ENCODE measurements at regions not wholly inside any gene's neighbourhood (a gene's known extent, or its start where the extent isn't known, plus 50 kb on each side); places are given as distances from the start of the nearest gene placed in this dataset.

GRCh38 chr15:58286523-58286922 lies 145.3 kb upstream of the LIPC start:
- no peaks in the 10 kb centered on the region for H3K27me3 ChIP-seq (replicated peaks in 1 of 2; ENCODE audit: control insufficient read depth in 2 of 2, insufficient read depth in 2 of 2, low read length in 1 of 2)
- H3K4me1 ChIP-seq (ENCODE audit: control insufficient read depth, insufficient read depth, low read length) = no peaks in the 10 kb centered on the region
- no TSS peak for BruUV-seq (replicated peaks)
- no peak for FAIRE-seq
- ChIA-PET CTCF (interaction anchor here (0.9 to 1.4 kb wide), 2 partner anchors 18 to 78 kb away, joined by 3 to 4 read pairs; no protein-coding TSS in a partner anchor), SMC1A (ENCODE audit: uncharacterized antibody, unreplicated experiment) (interaction anchor here (1.1 kb wide), 1 partner anchor 9 kb away, joined by 5 read pairs; no protein-coding TSS in a partner anchor), POLR2A (interaction anchor here (0.5 kb wide), 1 partner anchor 9 kb away, joined by 3 read pairs; no protein-coding TSS in a partner anchor), RAD21 (ENCODE audit: unreplicated experiment) (no interaction called here)
- in situ Hi-C loops (cut with MboI) (no loop called here), intact Hi-C loops (cut with micrococcal nuclease; ENCODE audit: unreplicated experiment) (no loop called here)
- H3K27ac ChIP-seq (ENCODE audit: control insufficient read depth, insufficient read depth) = no peak overlapping the region
- no peaks in the 10 kb centered on the region; the same call in 2 of the 3 replicates for H3K9me3 ChIP-seq (replicated peaks; ENCODE audit: control insufficient read depth, insufficient read depth, low read length)
- H3K4me3 ChIP-seq = no peak overlapping the region
- TF ChIP-seq MEF2A (IDR thresholded peaks at IDR 0.05; ENCODE audit: insufficient read depth, low read depth, low read length) (no peak), SREBF1 (IDR thresholded peaks at IDR 0.05; ENCODE audit: low read length) (no peak), CEBPZ (IDR thresholded peaks at IDR 0.05; ENCODE audit: low read depth, low read length) (no peak), MTA2 (IDR thresholded peaks at IDR 0.05; ENCODE audit: low read depth) (no peak)
- WGBS (ENCODE audit: insufficient coverage, insufficient replicate concordance, low lambda C conversion rate, missing lambda C conversion rate) = 54% methylated on average over 4 of the region's 4 CpGs
- H2AFZ ChIP-seq (ENCODE audit: control insufficient read depth, low read depth, low read length) = no peak overlapping the region
- H3K79me2 ChIP-seq (ENCODE audit: control insufficient read depth, insufficient read depth, low read length) = no peaks in the 10 kb centered on the region
- no peak for DNase-seq (ENCODE audit: low read depth, low spot score)
- H3K9ac ChIP-seq (ENCODE audit: control insufficient read depth, insufficient read depth, low read length) = no peak overlapping the region
- no peaks in the 10 kb centered on the region for H3K36me3 ChIP-seq (ENCODE audit: control insufficient read depth in 2 of 2, insufficient read depth in 2 of 2, low read length in 1 of 2)
- ATAC-seq = no peak
- no peaks in the 10 kb centered on the region for H4K20me1 ChIP-seq (ENCODE audit: control insufficient read depth, insufficient read depth)
- no peak overlapping the region for H3K4me2 ChIP-seq (ENCODE audit: control insufficient read depth, insufficient read depth)

GRCh38 chr15:58287891-58288290 lies 143.9 kb upstream of the LIPC start:
- Histone ChIP-seq H3K27me3 (replicated peaks in 1 of 2; ENCODE audit: control insufficient read depth in 2 of 2, insufficient read depth in 2 of 2, low read length in 1 of 2) (no peaks in the 10 kb centered on the region), H3K9ac (ENCODE audit: control insufficient read depth, insufficient read depth, low read length) (no peak overlapping the region), H3K79me2 (ENCODE audit: control insufficient read depth, insufficient read depth, low read length) (no peaks in the 10 kb centered on the region), H3K27ac (ENCODE audit: control insufficient read depth, insufficient read depth) (no peak overlapping the region), H3K4me2 (ENCODE audit: control insufficient read depth, insufficient read depth) (no peak overlapping the region), H3K4me1 (ENCODE audit: control insufficient read depth, insufficient read depth, low read length) (peaks cover 4% of the 10 kb centered on the region; the same call in 1 of the 2 replicates), H3K9me3 (replicated peaks; ENCODE audit: control insufficient read depth, insufficient read depth, low read length) (peaks cover 5% of the 10 kb centered on the region; the same call in 2 of the 3 replicates), H3K36me3 (ENCODE audit: control insufficient read depth in 2 of 2, insufficient read depth in 2 of 2, low read length in 1 of 2) (no peaks in the 10 kb centered on the region), H3K4me3 (no peak overlapping the region), H4K20me1 (ENCODE audit: control insufficient read depth, insufficient read depth) (no peaks in the 10 kb centered on the region), H2AFZ (ENCODE audit: control insufficient read depth, low read depth, low read length) (no peak overlapping the region)
- CTCF ChIA-PET = no interaction called here
- FAIRE-seq (no peak), DNase-seq (ENCODE audit: low read depth, low spot score) (no peak), ATAC-seq (no peak)
- TF ChIP-seq PKNOX1 (IDR thresholded peaks at IDR 0.05) = peak; percentile 27; the same call in 1 of the 2 replicates
- no peak for TF ChIP-seq EP300 (IDR thresholded peaks at IDR 0.05; ENCODE audit: borderline replicate concordance in 1 of 2, control insufficient read depth in 1 of 2, low read depth in 2 of 2, low read length in 2 of 2)
- RAD21 ChIA-PET (ENCODE audit: unreplicated experiment) = no interaction called here
- no TSS peak for BruUV-seq (replicated peaks)
- intact Hi-C loops (cut with micrococcal nuclease; ENCODE audit: unreplicated experiment) = no loop called here
- POLR2A ChIA-PET = no interaction called here
- WGBS (ENCODE audit: insufficient coverage, insufficient replicate concordance, low lambda C conversion rate, missing lambda C conversion rate) = 86% methylated on average over 2 of the region's 2 CpGs
- in situ Hi-C loops (cut with MboI) = no loop called here
- SMC1A ChIA-PET (ENCODE audit: uncharacterized antibody, unreplicated experiment) = no interaction called here
